H9 (cell line): ENCODE measurements at regions not wholly inside any gene's neighbourhood (a gene's known extent, or its start where the extent isn't known, plus 50 kb on each side); places are given as distances from the start of the nearest gene placed in this dataset.

Source experiments
- DNase-seq: peaks from one replicate; pipeline ENCODE4 v3.0.0-alpha.2; 2017
- H2AFZ ChIP-seq: one replicate; pipeline ENCODE4 v1.6.1; 2013; ENCODE audit warnings: mild to moderate bottlenecking, low read length, control low read depth, moderate library complexity
- H2AK5ac ChIP-seq: 2 replicates; pipeline ENCODE4 v1.6.1; 2013; ENCODE audit warnings: low read length, control low read depth, mixed read lengths; ENCODE audit not compliant: insufficient read length
- H2BK120ac ChIP-seq: one replicate; pipeline ENCODE4 v1.6.1; 2013; ENCODE audit warnings: low read depth, mild to moderate bottlenecking, low read length, control low read depth, inconsistent platforms; ENCODE audit not compliant: poor library complexity, severe bottlenecking
- H2BK12ac ChIP-seq: 2 replicates; pipeline ENCODE4 v1.6.1; 2013; ENCODE audit warnings: low read length, control low read depth, mixed read lengths, low read depth; ENCODE audit not compliant: insufficient read length
- H2BK15ac ChIP-seq: 2 replicates; pipeline ENCODE4 v1.6.1; 2013; ENCODE audit warnings: low read depth, low read length, control low read depth
- H2BK20ac ChIP-seq: one replicate; pipeline ENCODE4 v1.6.1; 2013; ENCODE audit warnings: low read depth, mild to moderate bottlenecking, low read length, control low read depth, inconsistent platforms; ENCODE audit not compliant: poor library complexity, severe bottlenecking
- H2BK5ac ChIP-seq: 2 replicates; pipeline ENCODE4 v1.6.1; 2013; ENCODE audit warnings: low read length, control low read depth, mixed read lengths; ENCODE audit not compliant: insufficient read length
- H3K14ac ChIP-seq: 2 replicates; pipeline ENCODE4 v1.6.1; 2013; ENCODE audit warnings: low read length, control low read depth; ENCODE audit not compliant: insufficient read depth
- H3K18ac ChIP-seq: 2 replicates; pipeline ENCODE4 v1.6.1; 2013; ENCODE audit warnings: low read depth, mild to moderate bottlenecking, mixed read lengths, low read length, control low read depth; ENCODE audit not compliant: insufficient read length
- H3K23ac ChIP-seq: 2 replicates; pipeline ENCODE4 v1.6.1; 2013; ENCODE audit warnings: low read length, control low read depth, mixed read lengths, low read depth; ENCODE audit not compliant: insufficient read length
- H3K23me2 ChIP-seq: 2 replicates; pipeline ENCODE4 v1.6.1; 2013; ENCODE audit warnings: low read depth, mild to moderate bottlenecking, mixed read lengths, low read length, control low read depth; ENCODE audit not compliant: insufficient read length, poor library complexity, severe bottlenecking
- H3K27ac ChIP-seq: 2 replicates; pipeline ENCODE4 v1.5.1; 2013; ENCODE audit warnings: low read length, control low read depth, mixed read lengths, low read depth; ENCODE audit not compliant: insufficient read length
- H3K27me3 ChIP-seq: 2 replicates; pipeline ENCODE4 v1.6.1; 2013; ENCODE audit warnings: low read length, control low read depth, inconsistent platforms; ENCODE audit not compliant: insufficient read depth
- H3K4ac ChIP-seq: 2 replicates; pipeline ENCODE4 v1.6.1; 2013; ENCODE audit warnings: low read depth, mild to moderate bottlenecking, control low read depth, inconsistent platforms, low read length, moderate library complexity
- H3K4me1 ChIP-seq: 2 replicates; pipeline ENCODE4 v1.6.1; 2013; ENCODE audit warnings: low read length, control low read depth, inconsistent platforms; ENCODE audit not compliant: insufficient read depth
- H3K4me2 ChIP-seq: 2 replicates; pipeline ENCODE4 v1.6.1; 2013; ENCODE audit warnings: low read length, control low read depth, mixed read lengths; ENCODE audit not compliant: insufficient read length, insufficient read depth
- H3K56ac ChIP-seq: 2 replicates; pipeline ENCODE4 v1.6.1; 2013; ENCODE audit warnings: low read depth, mild to moderate bottlenecking, mixed read lengths, low read length, control low read depth; ENCODE audit not compliant: insufficient read length
- H3K79me1 ChIP-seq: 2 replicates; pipeline ENCODE4 v1.6.1; 2013; ENCODE audit warnings: low read depth, mild to moderate bottlenecking, moderate library complexity, low read length, control low read depth, inconsistent platforms; ENCODE audit not compliant: insufficient read depth, poor library complexity, severe bottlenecking
- H3K79me2 ChIP-seq: 2 replicates; pipeline ENCODE4 v1.6.1; 2013; ENCODE audit warnings: low read length, control low read depth, inconsistent platforms; ENCODE audit not compliant: insufficient read depth
- H3K9ac ChIP-seq: 2 replicates; pipeline ENCODE4 v1.6.1; 2013; ENCODE audit warnings: low read length, control low read depth, mixed read lengths; ENCODE audit not compliant: insufficient read length; ENCODE audit errors: extremely low read depth
- H3K9me3 ChIP-seq: one replicate; pipeline ENCODE4 v1.6.1; 2013; ENCODE audit warnings: low read depth, low read length, inconsistent platforms; ENCODE audit not compliant: control insufficient read depth
- H3T11ph ChIP-seq: one replicate; pipeline ENCODE4 v1.6.1; 2013; ENCODE audit warnings: mild to moderate bottlenecking, low read length, control low read depth, inconsistent platforms
- H4K20me1 ChIP-seq: one replicate; pipeline ENCODE4 v1.6.1; 2013; ENCODE audit not compliant: control insufficient read depth, insufficient read length, insufficient read depth
- H4K5ac ChIP-seq: 2 replicates; pipeline ENCODE4 v1.6.1; 2013; ENCODE audit warnings: low read depth, mild to moderate bottlenecking, mixed read lengths, low read length, control low read depth; ENCODE audit not compliant: insufficient read length
- H4K8ac ChIP-seq: replicated peaks from 2 replicates; pipeline ENCODE4 v1.6.1; 2013; ENCODE audit warnings: low read length, control low read depth, mixed read lengths, low read depth; ENCODE audit not compliant: insufficient read length
- H4K91ac ChIP-seq: 2 replicates; pipeline ENCODE4 v1.6.1; 2013; ENCODE audit warnings: low read depth, mild to moderate bottlenecking, moderate library complexity, mixed read lengths, low read length, control low read depth; ENCODE audit not compliant: insufficient read length
- H3K27ac Mint-ChIP-seq, 3 experiments: 2 replicates in 2 of 3; 3 replicates in 1 of 3; pipeline ENCODE4 v1.8.0; 2020 to 2021; ENCODE audit warnings: mixed read lengths in 3 of 3, mild to moderate bottlenecking in 1 of 3, moderate library complexity in 1 of 3
- H3K27me3 Mint-ChIP-seq: 2 replicates; pipeline ENCODE4 v1.8.0; 2021; ENCODE audit warnings: low read depth, mild to moderate bottlenecking, moderate library complexity, mixed read lengths
- H3K36me3 Mint-ChIP-seq, 3 experiments: 2 replicates in 2 of 3; 3 replicates in 1 of 3; pipeline ENCODE4 v1.8.0; 2020 to 2021; ENCODE audit warnings: low read depth in 3 of 3, mixed read lengths in 3 of 3; ENCODE audit not compliant: insufficient read depth in 1 of 3
- H3K4me1 Mint-ChIP-seq, 2 experiments: 2 replicates each; pipeline ENCODE4 v1.8.0; 2020; ENCODE audit warnings: mixed read lengths in 2 of 2
- H3K4me3 Mint-ChIP-seq, 2 experiments: 2 replicates in 1 of 2; 3 replicates in 1 of 2; pipeline ENCODE4 v1.8.0; 2020 to 2021; ENCODE audit warnings: mild to moderate bottlenecking in 2 of 2, mixed read lengths in 2 of 2, moderate library complexity in 1 of 2
- H3K9me3 Mint-ChIP-seq, 2 experiments: 2 replicates in 1 of 2; 3 replicates in 1 of 2; pipeline ENCODE4 v1.8.0; 2020; ENCODE audit warnings: mild to moderate bottlenecking in 2 of 2, mixed read lengths in 2 of 2, moderate library complexity in 1 of 2
- WGBS: extraction: QIAGEN DNeasy Blood & Tissue Kit; methylation state at CpG from one replicate; pipeline ENCODE4 v1.1.7; 2013; ENCODE audit warnings: missing lambda C conversion rate, low lambda C conversion rate, mixed read lengths; ENCODE audit not compliant: insufficient read length; ENCODE audit errors: extremely low coverage; 5-methylcytosine and 5-hydroxymethylcytosine counted together
- TF ChIP-seq, protein P1 (sequence below): fragments of 200-600 bp; sonication (generic); conservative IDR thresholded peaks from 3 replicates; pipeline ENCODE4 v1.8.0; 2021; ENCODE audit warnings: antibody characterized with exemption, mild to moderate bottlenecking

GRCh38 chr3:24947103-24947502 is 452.5 kb upstream of the THRB start:
- no peaks in the 10 kb centered on the region for H3K79me2 ChIP-seq
- Mint-ChIP-seq H3K4me1 (no peaks in the 10 kb centered on the region), H3K4me3 (no peak overlapping the region), H3K36me3 (no peaks in the 10 kb centered on the region), H3K27ac (no peak overlapping the region), H3K27me3 (peaks cover 68% of the 10 kb centered on the region), H3K9me3 (no peaks in the 10 kb centered on the region)
- no peak overlapping the region for H2BK5ac ChIP-seq
- no peaks in the 10 kb centered on the region for H4K20me1 ChIP-seq
- peaks cover 22% of the 10 kb centered on the region; the same call in 1 of the 2 replicates for H3K27me3 ChIP-seq
- H3K4me2 ChIP-seq, result no peak overlapping the region
- H3K27ac ChIP-seq, result no peak overlapping the region
- H3K56ac ChIP-seq, result no peak overlapping the region
- H3K4me1 ChIP-seq, result no peaks in the 10 kb centered on the region
- no peak overlapping the region for H2BK12ac ChIP-seq
- WGBS, result no CpG with 5 or more reads among the region's 4 CpGs
- no peak overlapping the region for H4K91ac ChIP-seq
- H3K9ac ChIP-seq, result no peak overlapping the region
- no peak overlapping the region for H3T11ph ChIP-seq
- H3K4ac ChIP-seq, result no peak overlapping the region
- no peaks in the 10 kb centered on the region for H3K79me1 ChIP-seq
- H3K18ac ChIP-seq, result no peak overlapping the region
- no peak overlapping the region for H2BK120ac ChIP-seq
- H3K14ac ChIP-seq, result no peak overlapping the region
- no peak overlapping the region for H4K5ac ChIP-seq
- H3K23ac ChIP-seq, result no peak overlapping the region
- H3K23me2 ChIP-seq, result no peaks in the 10 kb centered on the region
- H2AFZ ChIP-seq, result no peak overlapping the region
- H2AK5ac ChIP-seq, result no peak overlapping the region
- no peak for DNase-seq
- H4K8ac ChIP-seq, result no peak overlapping the region
- no peak overlapping the region for H2BK15ac ChIP-seq
- no peaks in the 10 kb centered on the region for H3K9me3 ChIP-seq
- H2BK20ac ChIP-seq, result no peak overlapping the region
- TF ChIP-seq, protein P1, sequence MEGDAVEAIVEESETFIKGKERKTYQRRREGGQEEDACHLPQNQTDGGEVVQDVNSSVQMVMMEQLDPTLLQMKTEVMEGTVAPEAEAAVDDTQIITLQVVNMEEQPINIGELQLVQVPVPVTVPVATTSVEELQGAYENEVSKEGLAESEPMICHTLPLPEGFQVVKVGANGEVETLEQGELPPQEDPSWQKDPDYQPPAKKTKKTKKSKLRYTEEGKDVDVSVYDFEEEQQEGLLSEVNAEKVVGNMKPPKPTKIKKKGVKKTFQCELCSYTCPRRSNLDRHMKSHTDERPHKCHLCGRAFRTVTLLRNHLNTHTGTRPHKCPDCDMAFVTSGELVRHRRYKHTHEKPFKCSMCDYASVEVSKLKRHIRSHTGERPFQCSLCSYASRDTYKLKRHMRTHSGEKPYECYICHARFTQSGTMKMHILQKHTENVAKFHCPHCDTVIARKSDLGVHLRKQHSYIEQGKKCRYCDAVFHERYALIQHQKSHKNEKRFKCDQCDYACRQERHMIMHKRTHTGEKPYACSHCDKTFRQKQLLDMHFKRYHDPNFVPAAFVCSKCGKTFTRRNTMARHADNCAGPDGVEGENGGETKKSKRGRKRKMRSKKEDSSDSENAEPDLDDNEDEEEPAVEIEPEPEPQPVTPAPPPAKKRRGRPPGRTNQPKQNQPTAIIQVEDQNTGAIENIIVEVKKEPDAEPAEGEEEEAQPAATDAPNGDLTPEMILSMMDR, result no peak
